ENCODE measurements at regions not wholly inside any gene's neighbourhood (a gene's known extent, or its start where the extent isn't known, plus 50 kb on each side); places are given as distances from the start of the nearest gene placed in this dataset.

DNA sequence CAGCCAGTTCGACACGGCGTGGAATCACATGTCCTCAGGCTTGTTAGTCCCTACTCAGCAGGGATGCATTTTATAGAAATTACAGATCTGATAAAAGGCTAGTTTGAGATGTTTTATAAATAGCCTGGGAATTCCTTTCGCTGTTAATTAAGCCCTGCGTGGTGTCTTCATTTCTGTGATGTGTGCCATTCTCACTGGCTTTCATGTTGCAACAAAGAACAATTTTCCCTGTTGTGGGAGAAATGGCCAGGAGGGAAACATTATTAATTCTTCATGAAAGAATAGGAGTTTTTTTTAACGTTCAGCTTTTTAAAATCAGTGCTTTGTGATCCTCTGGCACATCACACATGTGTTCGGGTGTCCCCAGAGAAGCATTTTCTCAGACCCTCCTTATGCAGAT, 427.3 kb upstream of the FRG1 start:
- no peak overlapping the region for H3K4me3 ChIP-seq
- intact Hi-C loops (cut with DNase I), result no loop called here
- no peaks in the 10 kb centered on the region for H3K36me3 ChIP-seq
- no peak for DNase-seq
- TF ChIP-seq, protein P1, sequence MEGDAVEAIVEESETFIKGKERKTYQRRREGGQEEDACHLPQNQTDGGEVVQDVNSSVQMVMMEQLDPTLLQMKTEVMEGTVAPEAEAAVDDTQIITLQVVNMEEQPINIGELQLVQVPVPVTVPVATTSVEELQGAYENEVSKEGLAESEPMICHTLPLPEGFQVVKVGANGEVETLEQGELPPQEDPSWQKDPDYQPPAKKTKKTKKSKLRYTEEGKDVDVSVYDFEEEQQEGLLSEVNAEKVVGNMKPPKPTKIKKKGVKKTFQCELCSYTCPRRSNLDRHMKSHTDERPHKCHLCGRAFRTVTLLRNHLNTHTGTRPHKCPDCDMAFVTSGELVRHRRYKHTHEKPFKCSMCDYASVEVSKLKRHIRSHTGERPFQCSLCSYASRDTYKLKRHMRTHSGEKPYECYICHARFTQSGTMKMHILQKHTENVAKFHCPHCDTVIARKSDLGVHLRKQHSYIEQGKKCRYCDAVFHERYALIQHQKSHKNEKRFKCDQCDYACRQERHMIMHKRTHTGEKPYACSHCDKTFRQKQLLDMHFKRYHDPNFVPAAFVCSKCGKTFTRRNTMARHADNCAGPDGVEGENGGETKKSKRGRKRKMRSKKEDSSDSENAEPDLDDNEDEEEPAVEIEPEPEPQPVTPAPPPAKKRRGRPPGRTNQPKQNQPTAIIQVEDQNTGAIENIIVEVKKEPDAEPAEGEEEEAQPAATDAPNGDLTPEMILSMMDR (IDR thresholded peaks at IDR 0.05), result no peak
- WGBS, 2 donors, result 59 to 65% methylated on average over 7 of the region's 7 CpGs
- ATAC-seq, result no peak
- H3K27me3 ChIP-seq, result no peaks in the 10 kb centered on the region
- no peaks in the 10 kb centered on the region for H3K9me3 ChIP-seq
- H3K27ac ChIP-seq, result no peak overlapping the region
- H3K4me1 ChIP-seq, result no peaks in the 10 kb centered on the region
- no peak for FAIRE-seq

GRCh38 chr4:189514209-189514608, 426.5 kb upstream of the FRG1 start:
- intact Hi-C loops (cut with DNase I), result no loop called here
- WGBS, 2 donors, result 77 to 91% methylated on average over 9 of the region's 9 CpGs
- H3K9me3 ChIP-seq, result no peaks in the 10 kb centered on the region
- no peaks in the 10 kb centered on the region for H3K27me3 ChIP-seq
- TF ChIP-seq, protein P1 (IDR thresholded peaks at IDR 0.05), result no peak
- H3K4me3 ChIP-seq, result no peak overlapping the region
- FAIRE-seq (no peak), DNase-seq (no peak), ATAC-seq (no peak)
- no peaks in the 10 kb centered on the region for H3K36me3 ChIP-seq
- no peaks in the 10 kb centered on the region for H3K4me1 ChIP-seq
- no peak overlapping the region for H3K27ac ChIP-seq

GRCh38 chr4:189516902-189517301, 423.8 kb upstream of the FRG1 start:
- H3K4me1 ChIP-seq, result no peaks in the 10 kb centered on the region
- DNase-seq (no peak), FAIRE-seq (no peak), ATAC-seq (no peak)
- intact Hi-C loops (cut with DNase I), result no loop called here
- TF ChIP-seq, protein P1 (IDR thresholded peaks at IDR 0.05), result no peak
- no peak overlapping the region for H3K27ac ChIP-seq
- H3K36me3 ChIP-seq, result no peaks in the 10 kb centered on the region
- 82 to 84% methylated on average over 1 of the region's 1 CpG for WGBS, 2 donors
- no peaks in the 10 kb centered on the region for H3K9me3 ChIP-seq
- no peaks in the 10 kb centered on the region for H3K27me3 ChIP-seq
- H3K4me3 ChIP-seq, result no peak overlapping the region

GRCh38 chr4:189519186-189519585, 421.5 kb upstream of the FRG1 start:
- Histone ChIP-seq H3K36me3 (no peaks in the 10 kb centered on the region), H3K9me3 (no peaks in the 10 kb centered on the region), H3K27ac (no peak overlapping the region), H3K4me1 (no peaks in the 10 kb centered on the region), H3K27me3 (no peaks in the 10 kb centered on the region), H3K4me3 (no peak overlapping the region)
- FAIRE-seq (no peak), ATAC-seq (no peak), DNase-seq (no peak)
- 62 to 65% methylated on average over 2 of the region's 2 CpGs for WGBS, 2 donors
- intact Hi-C loops (cut with DNase I), result no loop called here
- TF ChIP-seq, protein P1 (IDR thresholded peaks at IDR 0.05), result no peak

GRCh38 chr4:189525304-189525703, 415.4 kb upstream of the FRG1 start:
- no peak for ATAC-seq
- H3K36me3 ChIP-seq, result no peaks in the 10 kb centered on the region
- no peak for DNase-seq
- H3K27me3 ChIP-seq, result no peaks in the 10 kb centered on the region
- TF ChIP-seq, protein P1 (IDR thresholded peaks at IDR 0.05), result no peak
- H3K4me3 ChIP-seq, result no peak overlapping the region
- no peaks in the 10 kb centered on the region for H3K9me3 ChIP-seq
- FAIRE-seq, result no peak
- WGBS, 2 donors, result 31 to 44% methylated on average over 4 of the region's 4 CpGs
- intact Hi-C loops (cut with DNase I), result no loop called here
- no peak overlapping the region for H3K27ac ChIP-seq
- no peaks in the 10 kb centered on the region for H3K4me1 ChIP-seq

All from pancreas (tissue), 10 donors.